ENCODE measurements at regions not wholly inside any gene's neighbourhood (a gene's known extent, or its start where the extent isn't known, plus 50 kb on each side); places are given as distances from the start of the nearest gene placed in this dataset.

DNA sequence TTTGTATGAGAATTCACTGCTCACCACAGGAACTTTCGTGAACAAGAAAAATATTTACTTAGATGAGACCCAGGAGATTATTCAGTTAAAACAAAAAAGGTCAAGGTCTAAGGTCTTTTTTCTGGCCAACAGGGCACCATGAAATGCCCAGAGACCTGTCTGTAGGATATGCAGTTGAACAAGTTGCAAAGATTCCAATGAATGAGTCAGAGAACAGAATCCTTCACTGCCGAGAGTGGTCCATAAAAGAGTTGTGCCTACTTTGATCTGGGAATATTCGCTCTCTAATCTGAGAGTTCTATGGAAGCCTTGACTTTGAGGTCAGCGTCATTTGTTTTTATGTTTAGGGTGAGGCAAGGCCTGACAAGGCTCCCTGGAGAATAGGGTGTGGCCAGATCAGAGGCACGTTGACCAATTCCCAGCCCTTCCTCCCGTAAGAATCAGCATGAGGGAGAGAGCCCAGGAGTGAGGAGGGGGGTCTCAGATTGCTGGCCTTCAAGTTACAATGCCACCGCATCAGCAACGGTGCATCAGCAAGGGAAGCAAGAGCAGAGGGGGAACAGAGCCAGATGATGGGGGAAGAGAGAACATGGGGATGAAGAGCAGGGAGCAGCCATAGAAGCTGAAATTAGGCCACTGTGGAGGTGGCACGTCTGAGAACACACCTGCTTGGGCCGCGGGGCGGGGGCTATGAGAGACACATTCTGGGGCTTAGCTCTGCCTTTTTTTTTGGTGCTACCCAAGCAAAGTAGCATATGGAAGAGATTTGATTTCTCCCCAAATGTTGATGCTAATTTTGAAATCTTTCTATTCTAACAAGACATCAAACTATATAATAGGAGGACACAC is 206.4 kb upstream of the RAB4A start (continued):
- TF ChIP-seq SALL1 (CRISPR knock-in tag; IDR thresholded peaks at IDR 0.05) (peak; percentile 78), FUBP1 (CRISPR knock-in tag; IDR thresholded peaks at IDR 0.05; ENCODE audit: borderline replicate concordance) (no peak), MTF1 (CRISPR knock-in tag; IDR thresholded peaks at IDR 0.05) (no peak), IKZF5 (CRISPR knock-in tag; IDR thresholded peaks at IDR 0.05) (peak; percentile 54; the same call in 1 of the 2 replicates), HDAC1 (CRISPR knock-in tag; IDR thresholded peaks at IDR 0.05) (peak; percentile 49), KLF12 (CRISPR knock-in tag; IDR thresholded peaks at IDR 0.05; ENCODE audit: borderline replicate concordance) (no peak), CREM (IDR thresholded peaks at IDR 0.05) (peak; percentile 83), CREM (CRISPR knock-in tag; IDR thresholded peaks at IDR 0.05) (no peak), ZFP41 (CRISPR knock-in tag; IDR thresholded peaks at IDR 0.05; ENCODE audit: borderline replicate concordance) (no peak), RXRA (CRISPR knock-in tag; IDR thresholded peaks at IDR 0.05) (peak; percentile 34; the same call in 1 of the 2 replicates), MXD4 (CRISPR knock-in tag; IDR thresholded peaks at IDR 0.05) (no peak), ZNF367 (CRISPR knock-in tag; IDR thresholded peaks at IDR 0.05; ENCODE audit: borderline replicate concordance) (no peak), ZNF501 (CRISPR knock-in tag; IDR thresholded peaks at IDR 0.05) (peak; percentile 73; the same call in 1 of the 2 replicates), MIER2 (CRISPR knock-in tag; IDR thresholded peaks at IDR 0.05) (no peak), ZNF567 (CRISPR knock-in tag; IDR thresholded peaks at IDR 0.05; ENCODE audit: borderline replicate concordance) (no peak), POGZ (CRISPR knock-in tag; IDR thresholded peaks at IDR 0.05) (peak; percentile 29; the same call in 1 of the 2 replicates)
- TF ChIP-seq, protein P1, sequence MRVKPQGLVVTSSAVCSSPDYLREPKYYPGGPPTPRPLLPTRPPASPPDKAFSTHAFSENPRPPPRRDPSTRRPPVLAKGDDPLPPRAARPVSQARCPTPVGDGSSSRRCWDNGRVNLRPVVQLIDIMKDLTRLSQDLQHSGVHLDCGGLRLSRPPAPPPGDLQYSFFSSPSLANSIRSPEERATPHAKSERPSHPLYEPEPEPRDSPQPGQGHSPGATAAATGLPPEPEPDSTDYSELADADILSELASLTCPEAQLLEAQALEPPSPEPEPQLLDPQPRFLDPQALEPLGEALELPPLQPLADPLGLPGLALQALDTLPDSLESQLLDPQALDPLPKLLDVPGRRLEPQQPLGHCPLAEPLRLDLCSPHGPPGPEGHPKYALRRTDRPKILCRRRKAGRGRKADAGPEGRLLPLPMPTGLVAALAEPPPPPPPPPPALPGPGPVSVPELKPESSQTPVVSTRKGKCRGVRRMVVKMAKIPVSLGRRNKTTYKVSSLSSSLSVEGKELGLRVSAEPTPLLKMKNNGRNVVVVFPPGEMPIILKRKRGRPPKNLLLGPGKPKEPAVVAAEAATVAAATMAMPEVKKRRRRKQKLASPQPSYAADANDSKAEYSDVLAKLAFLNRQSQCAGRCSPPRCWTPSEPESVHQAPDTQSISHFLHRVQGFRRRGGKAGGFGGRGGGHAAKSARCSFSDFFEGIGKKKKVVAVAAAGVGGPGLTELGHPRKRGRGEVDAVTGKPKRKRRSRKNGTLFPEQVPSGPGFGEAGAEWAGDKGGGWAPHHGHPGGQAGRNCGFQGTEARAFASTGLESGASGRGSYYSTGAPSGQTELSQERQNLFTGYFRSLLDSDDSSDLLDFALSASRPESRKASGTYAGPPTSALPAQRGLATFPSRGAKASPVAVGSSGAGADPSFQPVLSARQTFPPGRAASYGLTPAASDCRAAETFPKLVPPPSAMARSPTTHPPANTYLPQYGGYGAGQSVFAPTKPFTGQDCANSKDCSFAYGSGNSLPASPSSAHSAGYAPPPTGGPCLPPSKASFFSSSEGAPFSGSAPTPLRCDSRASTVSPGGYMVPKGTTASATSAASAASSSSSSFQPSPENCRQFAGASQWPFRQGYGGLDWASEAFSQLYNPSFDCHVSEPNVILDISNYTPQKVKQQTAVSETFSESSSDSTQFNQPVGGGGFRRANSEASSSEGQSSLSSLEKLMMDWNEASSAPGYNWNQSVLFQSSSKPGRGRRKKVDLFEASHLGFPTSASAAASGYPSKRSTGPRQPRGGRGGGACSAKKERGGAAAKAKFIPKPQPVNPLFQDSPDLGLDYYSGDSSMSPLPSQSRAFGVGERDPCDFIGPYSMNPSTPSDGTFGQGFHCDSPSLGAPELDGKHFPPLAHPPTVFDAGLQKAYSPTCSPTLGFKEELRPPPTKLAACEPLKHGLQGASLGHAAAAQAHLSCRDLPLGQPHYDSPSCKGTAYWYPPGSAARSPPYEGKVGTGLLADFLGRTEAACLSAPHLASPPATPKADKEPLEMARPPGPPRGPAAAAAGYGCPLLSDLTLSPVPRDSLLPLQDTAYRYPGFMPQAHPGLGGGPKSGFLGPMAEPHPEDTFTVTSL (CRISPR knock-in tag; IDR thresholded peaks at IDR 0.05; ENCODE audit: borderline replicate concordance), result peak; percentile 90; the same call in 1 of the 2 replicates
- TF ChIP-seq, protein P2, sequence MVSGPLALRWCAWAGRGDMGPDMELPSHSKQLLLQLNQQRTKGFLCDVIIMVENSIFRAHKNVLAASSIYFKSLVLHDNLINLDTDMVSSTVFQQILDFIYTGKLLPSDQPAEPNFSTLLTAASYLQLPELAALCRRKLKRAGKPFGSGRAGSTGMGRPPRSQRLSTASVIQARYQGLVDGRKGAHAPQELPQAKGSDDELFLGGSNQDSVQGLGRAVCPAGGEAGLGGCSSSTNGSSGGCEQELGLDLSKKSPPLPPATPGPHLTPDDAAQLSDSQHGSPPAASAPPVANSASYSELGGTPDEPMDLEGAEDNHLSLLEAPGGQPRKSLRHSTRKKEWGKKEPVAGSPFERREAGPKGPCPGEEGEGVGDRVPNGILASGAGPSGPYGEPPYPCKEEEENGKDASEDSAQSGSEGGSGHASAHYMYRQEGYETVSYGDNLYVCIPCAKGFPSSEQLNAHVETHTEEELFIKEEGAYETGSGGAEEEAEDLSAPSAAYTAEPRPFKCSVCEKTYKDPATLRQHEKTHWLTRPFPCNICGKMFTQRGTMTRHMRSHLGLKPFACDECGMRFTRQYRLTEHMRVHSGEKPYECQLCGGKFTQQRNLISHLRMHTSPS (CRISPR knock-in tag; IDR thresholded peaks at IDR 0.05; ENCODE audit: low read depth), result peak; percentile 83
- TF ChIP-seq, protein P3, sequence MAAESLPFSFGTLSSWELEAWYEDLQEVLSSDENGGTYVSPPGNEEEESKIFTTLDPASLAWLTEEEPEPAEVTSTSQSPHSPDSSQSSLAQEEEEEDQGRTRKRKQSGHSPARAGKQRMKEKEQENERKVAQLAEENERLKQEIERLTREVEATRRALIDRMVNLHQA (CRISPR knock-in tag; IDR thresholded peaks at IDR 0.05), result no peak

All from HepG2 (cell line).